SK-N-SH (cell line): ENCODE measurements at regions not wholly inside any gene's neighbourhood (a gene's known extent, or its start where the extent isn't known, plus 50 kb on each side); places are given as distances from the start of the nearest gene placed in this dataset.

ENCODE experiments used
- CTCF ChIA-PET: fragments of 300-600, 350-600 bp; formaldehyde crosslinking; extraction: SDS; loops from one replicate; lab custom pipeline; 2021; lab: Yijun Ruan, JAX
- POLR2A ChIA-PET: fragments of 350-600 bp; sonication (Branson Sonifier 250); formaldehyde crosslinking; extraction: SDS; loops from one replicate; lab custom pipeline; 2020; ENCODE audit warnings: antibody characterized with exemption, inconsistent platforms; lab: Yijun Ruan, JAX
- DNase-seq: peaks from one replicate; pipeline ENCODE4 v3.0.0; 2012
- H2AFZ ChIP-seq: fragments of 200-600 bp; sonication (generic); 2 replicates; pipeline ENCODE4 v1.8.1; 2016; ENCODE audit warnings: antibody characterized with exemption, mild to moderate bottlenecking, low read depth
- H3F3A ChIP-seq: fragments of 200-600 bp; sonication (generic); replicated peaks from 2 replicates; pipeline ENCODE3; 2016; ENCODE audit warnings: antibody characterized with exemption, mild to moderate bottlenecking; ENCODE audit not compliant: insufficient read depth
- H3K27ac ChIP-seq, 2 experiments: fragments of 200-500 bp in 1 of 2; fragments of 200-600 bp in 1 of 2; sonication (Bioruptor generic) in 1 of 2; sonication (generic), shearing (Covaris generic) in 1 of 2; 2 replicates each; pipeline versions ENCODE4 v1.5.1 to v1.6.1; 2014 to 2016; ENCODE audit warnings: low read depth in 2 of 2, inconsistent platforms in 1 of 2, low read length in 1 of 2, mild to moderate bottlenecking in 1 of 2, mixed read lengths in 1 of 2
- H3K27me3 ChIP-seq: fragments of 200-600 bp; sonication (generic), shearing (Covaris generic); 2 replicates; pipeline ENCODE4 v1.6.1; 2016; ENCODE audit warnings: mixed run types; ENCODE audit not compliant: insufficient read depth
- H3K36me3 ChIP-seq, 2 experiments: fragments of 200-500 bp in 1 of 2; fragments of 200-600 bp in 1 of 2; sonication (Bioruptor generic) in 1 of 2; sonication (generic) in 1 of 2; replicated peaks in 1 of 2; 2 replicates each; pipeline versions ENCODE3 to v1.5.1; 2014 to 2016; ENCODE audit warnings: low read length in 1 of 2, mild to moderate bottlenecking in 1 of 2; ENCODE audit not compliant: insufficient read depth in 2 of 2, control insufficient read depth in 1 of 2
- H3K4me1 ChIP-seq, 2 experiments: fragments of 200-500 bp in 1 of 2; fragments of 200-600 bp in 1 of 2; sonication (Bioruptor generic) in 1 of 2; sonication (generic), shearing (Covaris generic) in 1 of 2; 2 replicates each; pipeline versions ENCODE4 v1.5.1 to v1.6.1; 2014 to 2016; ENCODE audit warnings: low read depth in 1 of 2, low read length in 1 of 2, mixed run types in 1 of 2; ENCODE audit not compliant: insufficient read depth in 2 of 2, control insufficient read depth in 1 of 2
- H3K4me2 ChIP-seq: fragments of 200-600 bp; sonication (generic), shearing (Covaris generic); 2 replicates; pipeline ENCODE4 v1.6.1; 2017; ENCODE audit warnings: mixed run types
- H3K4me3 ChIP-seq, 2 experiments: fragments of 200-500 bp in 1 of 2; fragments of 200-600 bp in 1 of 2; sonication (Bioruptor generic) in 1 of 2; sonication (generic), shearing (Covaris generic) in 1 of 2; 2 replicates each; pipeline versions ENCODE4 v1.5.1 to v1.8.1; 2014 to 2016; ENCODE audit warnings: low read depth in 2 of 2, inconsistent platforms in 1 of 2, low read length in 1 of 2, mild to moderate bottlenecking in 1 of 2, mixed read lengths in 1 of 2, moderate library complexity in 1 of 2
- H3K79me2 ChIP-seq: fragments of 200-600 bp; sonication (generic); 2 replicates; pipeline ENCODE4 v1.8.1; 2017; ENCODE audit warnings: mild to moderate bottlenecking; ENCODE audit not compliant: insufficient read depth
- H3K9ac ChIP-seq: fragments of 200-600 bp; sonication (generic); 2 replicates; pipeline ENCODE4 v1.6.1; 2017; ENCODE audit warnings: mixed run types
- H3K9me2 ChIP-seq: fragments of 200-600 bp; sonication (generic); 2 replicates; pipeline ENCODE4 v1.6.1; 2017; ENCODE audit warnings: mixed run types
- H3K9me3 ChIP-seq: fragments of 200-600 bp; sonication (generic); 2 replicates; pipeline ENCODE4 v1.6.1; 2017; ENCODE audit warnings: mixed run types, mild to moderate bottlenecking, moderate library complexity
- H4K20me1 ChIP-seq: fragments of 200-600 bp; sonication (generic); 2 replicates; pipeline ENCODE4 v1.6.1; 2017; ENCODE audit warnings: mild to moderate bottlenecking, mixed run types; ENCODE audit not compliant: insufficient read depth
- CHD2 ChIP-seq: fragments of 150-350 bp; IDR thresholded peaks from 2 replicates; pipeline ENCODE4 v1.6.1; 2018; ENCODE audit warnings: low read length; ENCODE audit not compliant: partially characterized antibody
- EP300 ChIP-seq, 2 experiments: IDR thresholded peaks; 2 replicates each; pipeline versions ENCODE4 v1.4.0 to v1.6.1; 2012; ENCODE audit warnings: borderline replicate concordance in 1 of 2, low read depth in 1 of 2, low read length in 1 of 2
- EZH2phosphoT487 ChIP-seq: fragments of 200-600 bp; sonication (generic); IDR thresholded peaks from 2 replicates; pipeline ENCODE4 v1.6.1; 2017; ENCODE audit warnings: low read depth, mixed run types, mild to moderate bottlenecking, antibody characterized with exemption, moderate library complexity, borderline replicate concordance
- FOSL2 ChIP-seq: IDR thresholded peaks from 2 replicates; pipeline ENCODE4 v1.4.0; 2012; ENCODE audit warnings: low read depth, mild to moderate bottlenecking, moderate library complexity, borderline replicate concordance
- FOXJ3 ChIP-seq: sonication (generic); formaldehyde crosslinking; IDR thresholded peaks from 2 replicates; pipeline ENCODE4 v1.5.1; 2020; ENCODE audit warnings: mild to moderate bottlenecking, missing genetic modification reagents
- GATA2 ChIP-seq: sonication (generic); formaldehyde crosslinking; IDR thresholded peaks from 2 replicates; pipeline ENCODE4 v1.5.0; 2020; ENCODE audit warnings: mild to moderate bottlenecking, missing genetic modification reagents
- JUND ChIP-seq: IDR thresholded peaks from 2 replicates; pipeline ENCODE4 v1.4.0; 2012
- MEF2A ChIP-seq: IDR thresholded peaks from 2 replicates; pipeline ENCODE4 v1.4.0; 2012; ENCODE audit warnings: low read depth, borderline replicate concordance
- MXI1 ChIP-seq: IDR thresholded peaks from 2 replicates; pipeline ENCODE4 v1.6.1; 2012; ENCODE audit warnings: mild to moderate bottlenecking, low read depth, low read length, improper control_type of control experiment
- NRF1 ChIP-seq: IDR thresholded peaks from 2 replicates; pipeline ENCODE4 v1.6.1; 2012; ENCODE audit warnings: low read depth, mild to moderate bottlenecking, low read length
- PBX3 ChIP-seq: IDR thresholded peaks from 2 replicates; pipeline ENCODE4; 2012
- POLR2AphosphoS5 ChIP-seq: IDR thresholded peaks from 2 replicates; pipeline ENCODE4 v1.6.1; 2012; ENCODE audit warnings: low read depth, low read length
- RXRA ChIP-seq: IDR thresholded peaks from 2 replicates; pipeline ENCODE4 v1.4.0; 2012; ENCODE audit warnings: low read depth, mild to moderate bottlenecking, borderline replicate concordance
- SMC3 ChIP-seq: IDR thresholded peaks from 2 replicates; pipeline ENCODE4 v1.6.1; 2012; ENCODE audit warnings: low read depth, low read length, improper control_type of control experiment
- WGBS: methylation state at CpG from one replicate; pipeline ENCODE4 v1.1.6; 2017; ENCODE audit warnings: low lambda C conversion rate; 5-methylcytosine and 5-hydroxymethylcytosine counted together
- TF ChIP-seq, protein P1 (sequence below): IDR thresholded peaks from 2 replicates; pipeline ENCODE4 v1.6.1; 2012; ENCODE audit warnings: mild to moderate bottlenecking, low read depth, low read length, moderate library complexity
- TF ChIP-seq, protein P2 (sequence below): fragments of 150-350 bp; IDR thresholded peaks from 2 replicates; pipeline ENCODE4 v1.6.1; 2016; ENCODE audit warnings: mild to moderate bottlenecking, low read depth, low read length
- TF ChIP-seq, protein P3 (sequence below): IDR thresholded peaks from 2 replicates; pipeline ENCODE4 v1.4.0; 2012; ENCODE audit warnings: low read depth, borderline replicate concordance
- TF ChIP-seq, protein P4 (sequence below): fragments of 150-350 bp; IDR thresholded peaks from 2 replicates; pipeline ENCODE4 v1.6.1; 2017; ENCODE audit warnings: antibody characterized with exemption, low read length, low read depth, borderline replicate concordance

DNA sequence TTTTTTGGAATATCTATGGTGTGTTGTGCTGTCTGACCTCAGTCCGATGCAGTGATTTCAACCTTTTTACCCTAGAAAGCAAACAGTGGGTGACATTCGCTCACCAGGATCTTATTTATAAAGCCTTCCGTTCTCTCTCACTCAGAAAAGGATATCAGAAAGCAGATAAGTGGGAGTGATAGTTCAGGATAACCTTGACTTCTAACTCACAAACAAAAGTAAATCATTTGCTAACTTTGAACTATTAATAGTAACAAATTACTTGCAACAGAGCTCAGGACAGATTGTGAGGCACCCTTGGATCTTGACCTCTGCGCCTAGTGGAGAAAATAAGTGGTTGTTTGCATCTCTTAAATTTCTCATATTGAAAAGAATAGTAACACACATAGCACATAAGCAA is 637.1 kb upstream of the CITED2 start (continued):
- TF ChIP-seq, protein P1, sequence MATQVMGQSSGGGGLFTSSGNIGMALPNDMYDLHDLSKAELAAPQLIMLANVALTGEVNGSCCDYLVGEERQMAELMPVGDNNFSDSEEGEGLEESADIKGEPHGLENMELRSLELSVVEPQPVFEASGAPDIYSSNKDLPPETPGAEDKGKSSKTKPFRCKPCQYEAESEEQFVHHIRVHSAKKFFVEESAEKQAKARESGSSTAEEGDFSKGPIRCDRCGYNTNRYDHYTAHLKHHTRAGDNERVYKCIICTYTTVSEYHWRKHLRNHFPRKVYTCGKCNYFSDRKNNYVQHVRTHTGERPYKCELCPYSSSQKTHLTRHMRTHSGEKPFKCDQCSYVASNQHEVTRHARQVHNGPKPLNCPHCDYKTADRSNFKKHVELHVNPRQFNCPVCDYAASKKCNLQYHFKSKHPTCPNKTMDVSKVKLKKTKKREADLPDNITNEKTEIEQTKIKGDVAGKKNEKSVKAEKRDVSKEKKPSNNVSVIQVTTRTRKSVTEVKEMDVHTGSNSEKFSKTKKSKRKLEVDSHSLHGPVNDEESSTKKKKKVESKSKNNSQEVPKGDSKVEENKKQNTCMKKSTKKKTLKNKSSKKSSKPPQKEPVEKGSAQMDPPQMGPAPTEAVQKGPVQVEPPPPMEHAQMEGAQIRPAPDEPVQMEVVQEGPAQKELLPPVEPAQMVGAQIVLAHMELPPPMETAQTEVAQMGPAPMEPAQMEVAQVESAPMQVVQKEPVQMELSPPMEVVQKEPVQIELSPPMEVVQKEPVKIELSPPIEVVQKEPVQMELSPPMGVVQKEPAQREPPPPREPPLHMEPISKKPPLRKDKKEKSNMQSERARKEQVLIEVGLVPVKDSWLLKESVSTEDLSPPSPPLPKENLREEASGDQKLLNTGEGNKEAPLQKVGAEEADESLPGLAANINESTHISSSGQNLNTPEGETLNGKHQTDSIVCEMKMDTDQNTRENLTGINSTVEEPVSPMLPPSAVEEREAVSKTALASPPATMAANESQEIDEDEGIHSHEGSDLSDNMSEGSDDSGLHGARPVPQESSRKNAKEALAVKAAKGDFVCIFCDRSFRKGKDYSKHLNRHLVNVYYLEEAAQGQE: no peak
- TF ChIP-seq MXI1 (no peak), GATA2 (CRISPR knock-in tag) (no peak), NRF1 (no peak), RXRA (no peak)
- TF ChIP-seq, protein P2, sequence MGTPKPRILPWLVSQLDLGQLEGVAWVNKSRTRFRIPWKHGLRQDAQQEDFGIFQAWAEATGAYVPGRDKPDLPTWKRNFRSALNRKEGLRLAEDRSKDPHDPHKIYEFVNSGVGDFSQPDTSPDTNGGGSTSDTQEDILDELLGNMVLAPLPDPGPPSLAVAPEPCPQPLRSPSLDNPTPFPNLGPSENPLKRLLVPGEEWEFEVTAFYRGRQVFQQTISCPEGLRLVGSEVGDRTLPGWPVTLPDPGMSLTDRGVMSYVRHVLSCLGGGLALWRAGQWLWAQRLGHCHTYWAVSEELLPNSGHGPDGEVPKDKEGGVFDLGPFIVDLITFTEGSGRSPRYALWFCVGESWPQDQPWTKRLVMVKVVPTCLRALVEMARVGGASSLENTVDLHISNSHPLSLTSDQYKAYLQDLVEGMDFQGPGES: no peak
- TF ChIP-seq, all 33 proteins: peak for 0

DNA sequence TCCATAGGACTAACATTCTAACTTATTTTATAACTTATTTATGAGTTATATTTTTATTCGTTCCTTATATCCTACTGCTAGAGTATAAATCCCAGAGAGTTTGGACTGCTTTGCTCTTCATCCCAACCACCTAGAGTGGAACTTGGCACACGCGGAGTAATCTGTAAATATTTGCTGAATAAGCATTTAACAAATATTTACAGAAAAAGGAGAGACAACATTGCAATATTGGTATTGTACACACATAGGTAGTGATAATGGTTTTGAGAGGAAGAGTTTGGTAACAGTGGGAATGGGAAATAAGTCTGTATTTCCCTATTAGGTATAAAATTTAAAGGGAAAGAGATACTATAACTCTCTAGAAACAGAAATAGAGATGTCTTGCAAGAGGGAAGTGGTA is 634.8 kb upstream of the CITED2 start:
- Histone ChIP-seq H3K4me1 (no peaks in the 10 kb centered on the region; a peak in 1 of 4 replicates), H3K36me3 (peaks cover 0 to 2% of the 10 kb centered on the region in 2 experiments), H3F3A (peaks cover 4% of the 10 kb centered on the region), H3K79me2 (no peaks in the 10 kb centered on the region), H2AFZ (no peak overlapping the region), H3K4me2 (no peak overlapping the region), H4K20me1 (no peaks in the 10 kb centered on the region), H3K9me3 (no peaks in the 10 kb centered on the region), H3K9ac (no peak overlapping the region), H3K27ac (no peak overlapping the region), H3K27me3 (no peaks in the 10 kb centered on the region), H3K4me3 (no peak overlapping the region), H3K9me2 (no peaks in the 10 kb centered on the region)
- no peak for DNase-seq
- WGBS: 93% methylated on average over 3 of the region's 3 CpGs
- ChIA-PET CTCF (interaction anchor here (0.7 kb wide), 1 partner anchor 355 kb away, joined by 3 read pairs; no protein-coding TSS in a partner anchor), POLR2A (no interaction called here)
- no peak for TF ChIP-seq JUND
- no peak for TF ChIP-seq EZH2phosphoT487
- TF ChIP-seq GATA2 (CRISPR knock-in tag): no peak
- TF ChIP-seq, protein P2: no peak
- no peak for TF ChIP-seq EP300 (IDR thresholded peaks at IDR 0.05; ENCODE audit: borderline replicate concordance in 1 of 2, low read depth in 1 of 2, low read length in 1 of 2)
- TF ChIP-seq FOSL2: no peak
- TF ChIP-seq, protein P3, sequence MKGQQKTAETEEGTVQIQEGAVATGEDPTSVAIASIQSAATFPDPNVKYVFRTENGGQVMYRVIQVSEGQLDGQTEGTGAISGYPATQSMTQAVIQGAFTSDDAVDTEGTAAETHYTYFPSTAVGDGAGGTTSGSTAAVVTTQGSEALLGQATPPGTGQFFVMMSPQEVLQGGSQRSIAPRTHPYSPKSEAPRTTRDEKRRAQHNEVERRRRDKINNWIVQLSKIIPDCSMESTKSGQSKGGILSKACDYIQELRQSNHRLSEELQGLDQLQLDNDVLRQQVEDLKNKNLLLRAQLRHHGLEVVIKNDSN: no peak
- no peak for TF ChIP-seq SMC3
- no peak for TF ChIP-seq POLR2AphosphoS5
- TF ChIP-seq CHD2: no peak
- no peak for TF ChIP-seq PBX3
- TF ChIP-seq, protein P1: no peak
- TF ChIP-seq FOXJ3 (CRISPR knock-in tag): no peak
- TF ChIP-seq, protein P4, sequence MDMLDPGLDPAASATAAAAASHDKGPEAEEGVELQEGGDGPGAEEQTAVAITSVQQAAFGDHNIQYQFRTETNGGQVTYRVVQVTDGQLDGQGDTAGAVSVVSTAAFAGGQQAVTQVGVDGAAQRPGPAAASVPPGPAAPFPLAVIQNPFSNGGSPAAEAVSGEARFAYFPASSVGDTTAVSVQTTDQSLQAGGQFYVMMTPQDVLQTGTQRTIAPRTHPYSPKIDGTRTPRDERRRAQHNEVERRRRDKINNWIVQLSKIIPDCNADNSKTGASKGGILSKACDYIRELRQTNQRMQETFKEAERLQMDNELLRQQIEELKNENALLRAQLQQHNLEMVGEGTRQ: no peak
- no peak for TF ChIP-seq MEF2A
